Activated B cell treated with CpG ODN at 0.5 μM for 24 hours (primary cell): ENCODE measurements at regions not wholly inside any gene's neighbourhood (a gene's known extent, or its start where the extent isn't known, plus 50 kb on each side); places are given as distances from the start of the nearest gene placed in this dataset.

Experiments used
- ATAC-seq: fragments of 200-7000 bp; cut with Tn5 transposase; one replicate; pipeline ENCODE4 v1.10.0; 2021; ENCODE audit warnings: low read depth, mild to moderate bottlenecking, moderate library complexity
- CTCF ChIA-PET: fragments of 350-600 bp; sonication (Branson Sonifier 250); formaldehyde crosslinking; loops from one replicate; lab custom pipeline; 2021; ENCODE audit warnings: antibody characterized with exemption; lab: Charles Lee
- POLR2A ChIA-PET: fragments of 350-600 bp; sonication (Branson Sonifier 250); formaldehyde crosslinking; loops from one replicate; lab custom pipeline; 2021; ENCODE audit warnings: antibody characterized with exemption; lab: Charles Lee
- DNase-seq: peaks from one replicate; pipeline ENCODE4 v3.0.0; 2022
- H3K27ac Mint-ChIP-seq: one replicate; pipeline ENCODE4 v1.8.0; 2020; ENCODE audit warnings: mixed read lengths
- H3K27me3 Mint-ChIP-seq: one replicate; pipeline ENCODE4 v1.8.0; 2021; ENCODE audit warnings: mixed read lengths
- H3K36me3 Mint-ChIP-seq: one replicate; pipeline ENCODE4 v1.8.0; 2021; ENCODE audit warnings: low read depth, mixed read lengths
- H3K4me1 Mint-ChIP-seq: one replicate; pipeline ENCODE4 v1.8.0; 2021; ENCODE audit warnings: mixed read lengths
- H3K4me3 Mint-ChIP-seq: one replicate; pipeline ENCODE4 v1.8.0; 2020; ENCODE audit warnings: mild to moderate bottlenecking, mixed read lengths
- H3K9me3 Mint-ChIP-seq: one replicate; pipeline ENCODE4 v1.8.0; 2020; ENCODE audit warnings: mixed read lengths
- CTCF ChIP-seq: fragments of 200-600 bp; IDR thresholded peaks from one replicate; pipeline ENCODE4 v1.8.0; 2022; ENCODE audit warnings: antibody characterized with exemption, mild to moderate bottlenecking
- intact Hi-C: fragments of 100-400 bp; cut with micrococcal nuclease; formaldehyde crosslinking; loops from one replicate; pipeline ENCODE4 v1.15.1; 2024

GRCh38 chr2:37812941-37813730, 112.0 kb upstream of the RMDN2 start:
- no peak overlapping the region for H3K27ac Mint-ChIP-seq
- no peaks in the 10 kb centered on the region for H3K4me1 Mint-ChIP-seq
- H3K4me3 Mint-ChIP-seq = no peak overlapping the region
- H3K9me3 Mint-ChIP-seq = peaks cover 3% of the 10 kb centered on the region
- H3K36me3 Mint-ChIP-seq = no peaks in the 10 kb centered on the region
- ATAC-seq (no peak), DNase-seq (no peak)
- intact Hi-C loops = no loop called here
- POLR2A ChIA-PET = no interaction called here
- no peak for TF ChIP-seq CTCF
- H3K27me3 Mint-ChIP-seq = no peaks in the 10 kb centered on the region
- CTCF ChIA-PET = interaction anchor here (2.1 kb wide), 1 partner anchor 398 kb away, joined by 5 read pairs; no protein-coding TSS in a partner anchor

GRCh38 chr2:37816036-37816435, 109.1 kb upstream of the RMDN2 start:
- no peaks in the 10 kb centered on the region for H3K27me3 Mint-ChIP-seq
- H3K27ac Mint-ChIP-seq = no peak overlapping the region
- H3K9me3 Mint-ChIP-seq = peaks cover 6% of the 10 kb centered on the region
- DNase-seq = no peak
- no peak overlapping the region for H3K4me3 Mint-ChIP-seq
- no peak for ATAC-seq
- ChIA-PET POLR2A (no interaction called here), CTCF (interaction anchor here (1.7 kb wide), 1 partner anchor 17 kb away, joined by 4 read pairs; no protein-coding TSS in a partner anchor)
- no peaks in the 10 kb centered on the region for H3K36me3 Mint-ChIP-seq
- no peak for TF ChIP-seq CTCF
- intact Hi-C loops = no loop called here
- H3K4me1 Mint-ChIP-seq = no peaks in the 10 kb centered on the region

- H3K36me3 Mint-ChIP-seq = no peaks in the 10 kb centered on the region
- no peaks in the 10 kb centered on the region for H3K4me1 Mint-ChIP-seq
- no peaks in the 10 kb centered on the region for H3K27me3 Mint-ChIP-seq
- DNase-seq (no peak), ATAC-seq (no peak)
- intact Hi-C loops = no loop called here
- TF ChIP-seq CTCF = no peak
- ChIA-PET CTCF (no interaction called here), POLR2A (no interaction called here)
- peaks cover 6% of the 10 kb centered on the region for H3K9me3 Mint-ChIP-seq
- H3K4me3 Mint-ChIP-seq = no peak overlapping the region
- no peak overlapping the region for H3K27ac Mint-ChIP-seq
These were observed 108.4 kb upstream of the RMDN2 start for GRCh38 chr2:37816686-37817085.

- ChIA-PET CTCF (no interaction called here), POLR2A (no interaction called here)
- no peaks in the 10 kb centered on the region for H3K36me3 Mint-ChIP-seq
- H3K4me1 Mint-ChIP-seq = peaks cover 13% of the 10 kb centered on the region
- intact Hi-C loops = no loop called here
- no peaks in the 10 kb centered on the region for H3K27me3 Mint-ChIP-seq
- no peak for ATAC-seq
- no peak overlapping the region for H3K4me3 Mint-ChIP-seq
- no peak for DNase-seq
- peaks cover 6% of the 10 kb centered on the region for H3K9me3 Mint-ChIP-seq
- no peak for TF ChIP-seq CTCF
- H3K27ac Mint-ChIP-seq = no peak overlapping the region
These were observed 105.9 kb upstream of the RMDN2 start for GRCh38 chr2:37819186-37819585.

- DNase-seq (no peak), ATAC-seq (no peak)
- H3K36me3 Mint-ChIP-seq = no peaks in the 10 kb centered on the region
- no peak overlapping the region for H3K27ac Mint-ChIP-seq
- POLR2A ChIA-PET = interaction anchor here (0.6 kb wide), 1 partner anchor 20 kb away, joined by 4 read pairs; no protein-coding TSS in a partner anchor
- no peak for TF ChIP-seq CTCF
- CTCF ChIA-PET = no interaction called here
- no peaks in the 10 kb centered on the region for H3K27me3 Mint-ChIP-seq
- H3K4me3 Mint-ChIP-seq = no peak overlapping the region
- peaks cover 6% of the 10 kb centered on the region for H3K9me3 Mint-ChIP-seq
- intact Hi-C loops = no loop called here
- H3K4me1 Mint-ChIP-seq = peaks cover 13% of the 10 kb centered on the region
These were observed 104.6 kb upstream of the RMDN2 start for GRCh38 chr2:37820471-37820986.
